Progenitor cell of endocrine pancreas (in vitro differentiated cells): ENCODE measurements at regions not wholly inside any gene's neighbourhood (a gene's known extent, or its start where the extent isn't known, plus 50 kb on each side); places are given as distances from the start of the nearest gene placed in this dataset.

ENCODE experiments used
- DNase-seq: peaks from one replicate; pipeline ENCODE4 v3.0.0; 2021; ENCODE audit warnings: low spot score; ENCODE audit not compliant: unreplicated experiment
- H3K27ac Mint-ChIP-seq: 2 replicates; pipeline ENCODE4 v1.8.0; 2021; ENCODE audit warnings: mild to moderate bottlenecking, moderate library complexity, mixed read lengths
- H3K27me3 Mint-ChIP-seq: 2 replicates; pipeline ENCODE4 v1.8.0; 2021; ENCODE audit warnings: mixed read lengths
- H3K36me3 Mint-ChIP-seq: 2 replicates; pipeline ENCODE4 v1.8.0; 2022; ENCODE audit warnings: mixed read lengths; ENCODE audit not compliant: insufficient read depth
- H3K4me1 Mint-ChIP-seq: 2 replicates; pipeline ENCODE4 v1.8.0; 2021; ENCODE audit warnings: low read depth, mixed read lengths
- H3K4me3 Mint-ChIP-seq: 2 replicates; pipeline ENCODE4 v1.8.0; 2021; ENCODE audit warnings: low read depth, mild to moderate bottlenecking, moderate library complexity, mixed read lengths
- H3K9me3 Mint-ChIP-seq: 2 replicates; pipeline ENCODE4 v1.8.0; 2021; ENCODE audit warnings: low read depth, mixed read lengths
- CTCF ChIP-seq: fragments of 200-600 bp; sonication (generic); IDR thresholded peaks from one replicate; pipeline ENCODE4 v1.5.0; 2021; ENCODE audit warnings: antibody characterized with exemption, mild to moderate bottlenecking; ENCODE audit not compliant: unreplicated experiment

- Mint-ChIP-seq H3K36me3 (peaks cover 6% of the 10 kb centered on the region), H3K4me3 (no peak overlapping the region), H3K27ac (peak overlapping the region; percentile 41), H3K4me1 (peaks cover 50% of the 10 kb centered on the region), H3K27me3 (no peaks in the 10 kb centered on the region), H3K9me3 (no peaks in the 10 kb centered on the region)
- no peak for DNase-seq
- no peak for TF ChIP-seq CTCF
Measured at GRCh38 chr20:19886661-19887288, 128.7 kb downstream of the RIN2 start.

DNA sequence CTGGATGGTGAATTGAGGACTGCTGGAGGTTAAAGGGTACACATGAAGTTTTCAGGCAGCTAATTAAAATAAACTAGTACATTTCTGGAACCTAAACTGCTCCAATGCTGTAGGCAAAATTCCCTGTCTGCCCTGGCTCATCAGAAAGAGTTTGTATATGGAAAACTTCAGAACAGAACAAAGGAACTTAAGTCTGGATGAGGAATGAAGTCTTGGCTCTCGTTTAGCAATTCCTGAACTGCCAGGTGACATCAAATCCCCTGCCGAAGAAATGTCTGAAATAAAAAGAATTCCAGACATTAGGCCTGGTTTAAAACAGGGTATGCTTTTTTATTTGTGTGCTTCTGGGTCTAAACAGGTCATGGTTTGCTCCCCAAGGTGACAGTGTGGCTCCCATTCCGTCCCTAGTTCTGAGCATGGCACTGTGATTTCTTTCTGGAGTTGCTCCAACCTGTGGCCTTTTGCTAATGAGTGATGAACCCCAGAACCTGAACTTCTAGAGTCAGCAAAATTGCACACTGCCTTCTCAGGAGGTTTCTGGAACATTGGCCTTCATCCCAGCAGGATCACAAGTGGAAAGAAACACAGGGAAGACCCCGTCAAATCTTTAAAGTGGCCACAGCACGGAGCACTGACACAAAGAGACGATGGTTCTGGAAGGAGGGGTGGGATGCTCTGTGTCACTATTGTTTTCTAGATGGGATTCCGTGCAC is 129.4 kb upstream of the NAA20 start:
- Mint-ChIP-seq H3K27ac (no peak overlapping the region), H3K27me3 (no peaks in the 10 kb centered on the region), H3K4me3 (no peak overlapping the region), H3K36me3 (peaks cover 9% of the 10 kb centered on the region), H3K9me3 (no peaks in the 10 kb centered on the region), H3K4me1 (peaks cover 49% of the 10 kb centered on the region)
- TF ChIP-seq CTCF = no peak
- no peak for DNase-seq

GRCh38 chr20:19888269-19888671 is 128.9 kb upstream of the NAA20 start:
- peaks cover 12% of the 10 kb centered on the region for H3K36me3 Mint-ChIP-seq
- H3K9me3 Mint-ChIP-seq = no peaks in the 10 kb centered on the region
- H3K4me1 Mint-ChIP-seq = peaks cover 46% of the 10 kb centered on the region
- H3K27ac Mint-ChIP-seq = no peak overlapping the region
- TF ChIP-seq CTCF = no peak
- no peak for DNase-seq
- H3K27me3 Mint-ChIP-seq = no peaks in the 10 kb centered on the region
- no peak overlapping the region for H3K4me3 Mint-ChIP-seq

- no peak for TF ChIP-seq CTCF
- peak overlapping the region; percentile 50 for H3K4me3 Mint-ChIP-seq
- no peaks in the 10 kb centered on the region for H3K27me3 Mint-ChIP-seq
- H3K36me3 Mint-ChIP-seq = peaks cover 12% of the 10 kb centered on the region
- H3K9me3 Mint-ChIP-seq = no peaks in the 10 kb centered on the region
- peak; percentile 12 for DNase-seq
- H3K4me1 Mint-ChIP-seq = peaks cover 46% of the 10 kb centered on the region
- peak overlapping the region; percentile 89 for H3K27ac Mint-ChIP-seq
Measured at GRCh38 chr20:19889011-19889953, 127.9 kb upstream of the NAA20 start.

DNA sequence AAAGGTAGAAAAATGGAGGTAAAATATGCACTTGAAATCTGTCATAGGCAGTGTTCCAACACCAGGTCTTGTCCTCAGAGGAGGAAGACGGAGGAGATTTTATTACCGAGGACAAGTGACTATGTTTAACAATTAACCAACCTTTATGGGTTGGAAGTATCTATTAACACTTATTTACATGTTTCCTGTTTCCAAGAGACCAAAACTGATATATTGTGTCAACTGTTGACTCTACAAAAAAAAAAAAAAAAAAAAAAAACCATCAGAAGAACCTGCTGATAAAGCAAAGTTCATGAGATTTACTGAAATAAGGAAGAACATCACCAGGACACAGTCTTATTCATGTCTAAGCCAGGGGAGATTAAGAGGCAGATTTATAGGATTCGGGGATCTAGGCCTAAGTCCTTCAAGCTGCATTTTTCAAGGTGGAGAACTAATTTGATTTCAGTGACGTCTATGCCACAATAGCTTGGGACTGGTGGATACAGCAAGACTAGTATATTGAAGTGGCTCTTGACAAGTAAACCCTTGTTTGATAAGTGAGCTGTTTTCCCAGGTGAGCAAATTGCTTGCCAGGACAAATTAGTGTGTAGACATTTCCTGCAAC is 126.6 kb upstream of the NAA20 start:
- H3K27me3 Mint-ChIP-seq = no peaks in the 10 kb centered on the region
- TF ChIP-seq CTCF = no peak
- peaks cover 24% of the 10 kb centered on the region for H3K36me3 Mint-ChIP-seq
- DNase-seq = no peak
- peak overlapping the region; percentile 89 for H3K27ac Mint-ChIP-seq
- no peaks in the 10 kb centered on the region for H3K9me3 Mint-ChIP-seq
- peaks cover 40% of the 10 kb centered on the region for H3K4me1 Mint-ChIP-seq
- peak overlapping the region; percentile 50 for H3K4me3 Mint-ChIP-seq
